ENCODE measurements at regions not wholly inside any gene's neighbourhood (a gene's known extent, or its start where the extent isn't known, plus 50 kb on each side); places are given as distances from the start of the nearest gene placed in this dataset.

- TF ChIP-seq CTCF (IDR thresholded peaks at IDR 0.05): no peak
- TF ChIP-seq POLR2A (IDR thresholded peaks at IDR 0.05): no peak
Measured at GRCh38 chr1:168422203-168422847, 121.5 kb downstream of the XCL2 start.

Data from right lobe of liver (tissue), 4 donors.